ENCODE measurements at regions not wholly inside any gene's neighbourhood (a gene's known extent, or its start where the extent isn't known, plus 50 kb on each side); places are given as distances from the start of the nearest gene placed in this dataset.

- Histone ChIP-seq H3K27ac (ENCODE audit: insufficient read depth, low read length) (no peak overlapping the region), H4K20me1 (ENCODE audit: insufficient read depth, low read length) (no peaks in the 10 kb centered on the region), H3K56ac (ENCODE audit: extremely low read depth, insufficient read depth, low read length) (no peak overlapping the region), H3K36me3 (ENCODE audit: control insufficient read depth, insufficient read depth, low read length) (no peaks in the 10 kb centered on the region), H2BK120ac (ENCODE audit: low read depth, low read length) (no peak overlapping the region), H4K91ac (ENCODE audit: insufficient read depth, low read depth, low read length) (no peak overlapping the region), H3K9ac (ENCODE audit: low read depth, low read length) (no peak overlapping the region), H3K9me1 (ENCODE audit: insufficient read depth, low read length) (no peaks in the 10 kb centered on the region), H2AK5ac (ENCODE audit: low read depth, low read length) (no peak overlapping the region), H2AK9ac (replicated peaks; ENCODE audit: low read depth, low read length, poor library complexity) (no peak overlapping the region), H2AFZ (replicated peaks; ENCODE audit: low read length, poor library complexity) (no peak overlapping the region), H2BK15ac (ENCODE audit: low read depth, low read length) (no peak overlapping the region), H3K14ac (replicated peaks; ENCODE audit: low read depth, low read length) (no peak overlapping the region), H3K27me3 (ENCODE audit: control insufficient read depth, insufficient read depth, low read length) (peaks cover 1% of the 10 kb centered on the region), H3K4ac (ENCODE audit: low read depth, low read length) (no peak overlapping the region), H3K4me3 (ENCODE audit: insufficient read depth, low read depth, low read length) (no peak overlapping the region), H4K5ac (ENCODE audit: low read depth, low read length) (no peak overlapping the region), H3K79me1 (ENCODE audit: low read depth in 1 of 2, low read length in 2 of 2) (no peaks in the 10 kb centered on the region), H3K9me3 (ENCODE audit: control insufficient read depth, insufficient read depth, low read length) (no peaks in the 10 kb centered on the region), H4K8ac (ENCODE audit: low read depth in 2 of 2, low read length in 2 of 2) (no peak overlapping the region), H3K23ac (ENCODE audit: low read depth, low read length) (no peak overlapping the region), H3K4me1 (ENCODE audit: control insufficient read depth, insufficient read depth, low read length) (no peaks in the 10 kb centered on the region), H3K18ac (ENCODE audit: low read depth, low read length) (no peak overlapping the region), H3K4me2 (ENCODE audit: low read depth, low read length) (no peak overlapping the region), H2BK5ac (ENCODE audit: low read depth, low read length, poor library complexity, severe bottlenecking) (no peak overlapping the region), H2BK20ac (ENCODE audit: low read depth, low read length) (no peak overlapping the region)
- WGBS, 2 experiments (ENCODE audit: extremely low coverage in 2 of 2, insufficient read length in 1 of 2): 83% methylated on average over 1 of the region's 4 CpGs; no CpG with 5 or more reads in 1 of the 2 experiments
- ATAC-seq (ENCODE audit: low read depth) (no peak), DNase-seq (no peak)
- POLR2A ChIA-PET (ENCODE audit: unreplicated experiment): no interaction called here
- TF ChIP-seq RFX5 (IDR thresholded peaks at IDR 0.05; ENCODE audit: low read depth, low read length) (no peak), FOS (IDR thresholded peaks at IDR 0.05; ENCODE audit: low read depth, low read length) (no peak), RCOR1 (IDR thresholded peaks at IDR 0.05; ENCODE audit: insufficient replicate concordance, low read length) (no peak), MXI1 (IDR thresholded peaks at IDR 0.05; ENCODE audit: borderline replicate concordance, low read depth, low read length) (no peak), CEBPB (IDR thresholded peaks at IDR 0.05; ENCODE audit: low read depth, low read length) (no peak), POLR2A (IDR thresholded peaks at IDR 0.05; ENCODE audit: low read depth, low read length) (no peak)
- CTCF ChIA-PET: no interaction called here
- intact Hi-C loops (cut with micrococcal nuclease): no loop called here
- BruUV-seq (replicated peaks): no TSS peak
- dilution Hi-C loops (cut with HindIII; ENCODE audit: low sequenced_read_pairs, unreplicated experiment): no loop called here
- in situ Hi-C loops (cut with MboI; ENCODE audit: low sequenced_read_pairs): no loop called here
These were observed 339.9 kb downstream of the BMPER start for GRCh38 chr7:34245246-34245645.

Data from IMR-90 (cell line).